HepG2 (cell line): ENCODE measurements at regions not wholly inside any gene's neighbourhood (a gene's known extent, or its start where the extent isn't known, plus 50 kb on each side); places are given as distances from the start of the nearest gene placed in this dataset.

ENCODE experiments used
- REST ChIP-seq, 2 experiments: IDR thresholded peaks; 2 replicates each; pipeline ENCODE4 v1.6.1; 2011 to 2012; ENCODE audit warnings: low read length in 2 of 2, borderline replicate concordance in 1 of 2, low read depth in 1 of 2, mild to moderate bottlenecking in 1 of 2, moderate library complexity in 1 of 2
- ZMAT3 ChIP-seq: sonication (generic); formaldehyde crosslinking; conservative IDR thresholded peaks from 2 replicates; pipeline ENCODE4 v1.7.0; 2021; ENCODE audit warnings: missing genetic modification reagents
- ZZZ3 ChIP-seq: sonication (generic); formaldehyde crosslinking; IDR thresholded peaks from 2 replicates; pipeline ENCODE4 v1.4.0; 2020; ENCODE audit warnings: missing genetic modification reagents, mild to moderate bottlenecking, borderline replicate concordance

GRCh38 chr6:85079761-85080160 lies 315.4 kb upstream of the TBX18 start:
- no peak for TF ChIP-seq REST (IDR thresholded peaks at IDR 0.05; ENCODE audit: borderline replicate concordance in 1 of 2, low read depth in 1 of 2, low read length in 2 of 2)
- no peak for TF ChIP-seq ZMAT3
- no peak for TF ChIP-seq ZZZ3 (CRISPR knock-in tag)
